Activated gamma-delta T cell treated with Interleukin-2 at 50 U/mL for 16 hours (primary cell): ENCODE measurements at regions not wholly inside any gene's neighbourhood (a gene's known extent, or its start where the extent isn't known, plus 50 kb on each side); places are given as distances from the start of the nearest gene placed in this dataset.

Source experiments
- DNase-seq: peaks from one replicate; pipeline ENCODE4 v3.0.0-alpha.2; 2020

- DNase-seq = no peak
Measured at GRCh38 chr18:40013001-40013609, 1941.9 kb upstream of the PIK3C3 start.

- DNase-seq = no peak
Measured at GRCh38 chr18:40011201-40011600, 1943.8 kb upstream of the PIK3C3 start.

- DNase-seq = no peak
Measured at GRCh38 chr18:40006634-40007033, 1948.4 kb upstream of the PIK3C3 start.

GRCh38 chr18:40004246-40004645, 1950.8 kb upstream of the PIK3C3 start:
- DNase-seq = no peak

- DNase-seq = no peak
Measured at GRCh38 chr18:39998317-39998716, 1956.7 kb upstream of the PIK3C3 start.

- DNase-seq = no peak
Measured at GRCh38 chr18:39994498-39994897, 1960.5 kb upstream of the PIK3C3 start.

- no peak for DNase-seq
Measured at GRCh38 chr18:39991696-39992265, 1963.3 kb upstream of the PIK3C3 start.

- DNase-seq = no peak
Measured at GRCh38 chr18:39990540-39990939, 1964.5 kb upstream of the PIK3C3 start.

GRCh38 chr18:39976771-39977170, 1978.3 kb upstream of the PIK3C3 start:
- DNase-seq = no peak

GRCh38 chr18:39972521-39972920, 1982.5 kb upstream of the PIK3C3 start:
- no peak for DNase-seq

- no peak for DNase-seq
Measured at GRCh38 chr18:39969803-39970494, 1985.1 kb upstream of the PIK3C3 start.

- DNase-seq = no peak
Measured at GRCh38 chr18:39966275-39966674, 1988.8 kb upstream of the PIK3C3 start.

GRCh38 chr18:39962546-39962945, 1992.5 kb upstream of the PIK3C3 start:
- DNase-seq = no peak

GRCh38 chr18:39960550-39960949, 1994.5 kb upstream of the PIK3C3 start:
- no peak for DNase-seq

- no peak for DNase-seq
Measured at GRCh38 chr18:39959839-39960238, 1995.2 kb upstream of the PIK3C3 start.

- no peak for DNase-seq
Measured at GRCh38 chr18:39958876-39959275, 1996.2 kb upstream of the PIK3C3 start.

GRCh38 chr18:39952816-39953215, 2002.2 kb upstream of the PIK3C3 start:
- DNase-seq = no peak

- no peak for DNase-seq
Measured at GRCh38 chr18:39951142-39951720, 2003.8 kb upstream of the PIK3C3 start.

GRCh38 chr18:39946623-39947061, 2008.4 kb upstream of the PIK3C3 start:
- no peak for DNase-seq

GRCh38 chr18:39945076-39945475, 2010.0 kb upstream of the PIK3C3 start:
- no peak for DNase-seq

GRCh38 chr18:39942702-39943101, 2012.3 kb upstream of the PIK3C3 start:
- no peak for DNase-seq

- DNase-seq = no peak
Measured at GRCh38 chr18:39938676-39939608, 2016.1 kb upstream of the PIK3C3 start.

GRCh38 chr18:39935598-39935997, 2019.4 kb upstream of the PIK3C3 start:
- no peak for DNase-seq
